ENCODE measurements at regions not wholly inside any gene's neighbourhood (a gene's known extent, or its start where the extent isn't known, plus 50 kb on each side); places are given as distances from the start of the nearest gene placed in this dataset.

GRCh38 chr4:22959483-22959882, 266.7 kb downstream of the GBA3 start:
- H2BK5ac ChIP-seq (ENCODE audit: low read depth, low read length, poor library complexity, severe bottlenecking): no peak overlapping the region
- no peak overlapping the region for H2AFZ ChIP-seq (replicated peaks; ENCODE audit: low read length, poor library complexity)
- no TSS peak for BruUV-seq (replicated peaks)
- dilution Hi-C loops (cut with HindIII; ENCODE audit: low sequenced_read_pairs, unreplicated experiment) (no loop called here), in situ Hi-C loops (cut with MboI; ENCODE audit: low sequenced_read_pairs) (no loop called here), intact Hi-C loops (cut with micrococcal nuclease) (no loop called here)
- ATAC-seq (ENCODE audit: low read depth) (no peak), DNase-seq (no peak)
- no peaks in the 10 kb centered on the region for H3K27me3 ChIP-seq (ENCODE audit: control insufficient read depth, insufficient read depth, low read length)
- no peak overlapping the region for H3K14ac ChIP-seq (replicated peaks; ENCODE audit: low read depth, low read length)
- H3K79me1 ChIP-seq (ENCODE audit: low read depth in 1 of 2, low read length in 2 of 2): no peaks in the 10 kb centered on the region
- no peaks in the 10 kb centered on the region for H3K4me1 ChIP-seq (ENCODE audit: control insufficient read depth, insufficient read depth, low read length)
- no peak overlapping the region for H2BK15ac ChIP-seq (ENCODE audit: low read depth, low read length)
- no peak overlapping the region for H3K56ac ChIP-seq (ENCODE audit: extremely low read depth, insufficient read depth, low read length)
- H3K4me2 ChIP-seq (ENCODE audit: low read depth, low read length): no peak overlapping the region
- no peak overlapping the region for H4K8ac ChIP-seq (ENCODE audit: low read depth in 2 of 2, low read length in 2 of 2)
- H4K91ac ChIP-seq (ENCODE audit: insufficient read depth, low read depth, low read length): no peak overlapping the region
- H3K4ac ChIP-seq (ENCODE audit: low read depth, low read length): no peak overlapping the region
- H4K5ac ChIP-seq (ENCODE audit: low read depth, low read length): no peak overlapping the region
- H4K20me1 ChIP-seq (ENCODE audit: insufficient read depth, low read length): no peaks in the 10 kb centered on the region
- H3K23ac ChIP-seq (ENCODE audit: low read depth, low read length): no peak overlapping the region
- H2BK120ac ChIP-seq (ENCODE audit: low read depth, low read length): no peak overlapping the region
- no peak overlapping the region for H3K18ac ChIP-seq (ENCODE audit: low read depth, low read length)
- H3K9ac ChIP-seq (ENCODE audit: low read depth, low read length): no peak overlapping the region
- H3K9me3 ChIP-seq (ENCODE audit: control insufficient read depth, insufficient read depth, low read length): 0 out of 2 replicates have a peak, but pooled peaks cover 3% of the 10 kb centered on the region
- no peaks in the 10 kb centered on the region for H3K9me1 ChIP-seq (ENCODE audit: insufficient read depth, low read length)
- no peak overlapping the region for H3K27ac ChIP-seq (ENCODE audit: insufficient read depth, low read length)
- no peak overlapping the region for H2BK20ac ChIP-seq (ENCODE audit: low read depth, low read length)
- H3K4me3 ChIP-seq (ENCODE audit: insufficient read depth, low read depth, low read length): no peak overlapping the region
- H2AK5ac ChIP-seq (ENCODE audit: low read depth, low read length): no peak overlapping the region
- no peak overlapping the region for H2AK9ac ChIP-seq (replicated peaks; ENCODE audit: low read depth, low read length, poor library complexity)
- TF ChIP-seq SMC3 (IDR thresholded peaks at IDR 0.05; ENCODE audit: low read depth, low read length): no peak
- TF ChIP-seq MAFK (IDR thresholded peaks at IDR 0.05; ENCODE audit: low read depth, low read length): peak; percentile 74
- POLR2A ChIA-PET (ENCODE audit: unreplicated experiment): no interaction called here
- no CpG with 5 or more reads among the region's 3 CpGs for WGBS, 2 experiments (ENCODE audit: extremely low coverage in 2 of 2, insufficient read length in 1 of 2)
- CTCF ChIA-PET: no interaction called here
- no peaks in the 10 kb centered on the region for H3K36me3 ChIP-seq (ENCODE audit: control insufficient read depth, insufficient read depth, low read length)
